RKO (cell line): ENCODE measurements at regions not wholly inside any gene's neighbourhood (a gene's known extent, or its start where the extent isn't known, plus 50 kb on each side); places are given as distances from the start of the nearest gene placed in this dataset.
"Not testable (repeated sequence)": the region's sequence is repeated elsewhere in the genome, so short reads cannot be mapped to it uniquely, and the experiment has no call there.

ENCODE experiments used
- DNase-seq: peaks from one replicate; pipeline ENCODE4 v3.0.0-alpha.2; 2016; ENCODE audit warnings: low spot score

DNA sequence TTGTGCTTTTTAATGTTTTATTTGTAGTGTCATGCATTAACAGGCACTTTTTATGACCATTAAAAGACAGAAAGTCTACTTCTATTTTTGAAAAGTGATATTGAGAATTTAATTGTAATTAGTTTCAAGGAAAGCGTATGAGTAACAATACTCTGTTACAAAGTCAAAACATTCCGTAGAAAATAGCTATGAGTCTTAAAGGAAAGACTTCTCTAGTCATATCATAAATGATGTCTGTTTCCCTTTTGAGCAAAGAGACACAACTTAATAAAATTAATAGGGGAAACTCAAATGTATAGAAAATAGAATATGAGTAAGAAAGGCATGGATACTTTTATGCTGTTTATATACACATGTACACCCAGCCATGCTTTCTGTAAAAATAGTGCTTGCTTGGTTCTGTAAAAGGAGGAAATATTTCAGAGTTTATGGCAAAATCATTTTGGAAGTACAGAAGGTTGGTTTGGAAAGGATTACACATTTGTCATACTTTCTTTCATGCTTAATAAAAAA is 107.8 kb upstream of the AHI1 start:
- no peak for DNase-seq

GRCh38 chr6:135606392-135606791 is 108.9 kb upstream of the AHI1 start:
- DNase-seq, result no peak

GRCh38 chr6:135608031-135608430 is 110.5 kb upstream of the AHI1 start:
- no peak for DNase-seq

DNA sequence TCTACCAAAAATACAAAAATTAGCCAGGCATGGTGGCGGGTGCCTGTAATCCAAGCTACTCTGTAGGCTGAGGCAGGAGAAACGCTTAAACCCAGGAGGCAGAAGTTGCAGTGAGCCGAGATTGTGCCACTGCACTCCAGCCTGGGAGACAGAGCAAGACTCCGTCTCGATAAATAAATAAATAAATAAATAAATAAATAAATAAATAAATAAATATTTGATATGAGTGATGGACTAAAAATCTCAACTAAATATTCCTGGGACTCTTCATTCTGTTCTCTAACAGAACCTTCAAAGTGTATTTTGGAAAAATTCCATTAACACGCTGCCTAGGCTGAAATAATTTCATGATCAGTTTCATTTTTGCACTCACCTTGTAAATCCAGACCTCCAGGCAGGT is 112.7 kb upstream of the AHI1 start:
- DNase-seq, result not testable (repeated sequence)

- DNase-seq, result no peak
These were observed 119.1 kb upstream of the AHI1 start for GRCh38 chr6:135616655-135617054.

DNA sequence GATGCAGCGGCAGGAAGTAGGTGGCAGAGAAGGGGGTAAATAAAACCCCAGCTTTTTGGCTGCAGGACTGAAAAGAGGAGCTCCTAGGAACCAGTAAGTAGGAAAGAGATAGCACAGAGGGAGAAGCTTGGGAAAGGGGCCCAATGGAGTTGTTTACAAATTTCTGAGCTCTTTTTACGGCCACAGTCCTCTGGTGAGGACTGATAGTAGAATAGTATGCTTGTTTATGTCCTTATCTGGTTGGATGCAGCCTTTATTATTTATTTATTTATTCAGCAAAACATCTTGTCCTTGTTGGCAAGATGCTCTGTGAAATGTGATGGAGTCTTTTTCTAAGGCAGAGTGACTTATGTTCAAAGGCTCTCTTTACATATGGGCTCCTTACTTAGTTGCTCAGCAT is 119.7 kb upstream of the AHI1 start:
- no peak for DNase-seq

DNA sequence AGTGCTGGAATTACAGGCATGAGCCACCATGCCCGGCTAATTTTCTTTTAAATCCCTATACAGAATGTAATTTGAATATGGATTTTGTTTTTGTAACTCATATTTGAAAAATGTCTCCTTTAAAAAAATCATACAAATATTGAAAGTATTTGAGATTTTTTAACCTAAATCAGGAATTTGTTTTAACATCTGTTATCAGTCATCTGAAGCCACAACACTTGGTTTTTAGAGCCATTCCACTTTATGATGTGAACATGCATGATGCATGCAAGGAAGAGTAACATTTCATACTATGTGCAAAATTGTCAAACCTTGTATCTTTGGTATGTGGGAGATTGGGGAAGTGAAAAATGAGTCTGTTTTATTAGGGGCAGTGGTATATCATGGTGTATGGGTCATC is 124.5 kb upstream of the AHI1 start:
- no peak for DNase-seq

DNA sequence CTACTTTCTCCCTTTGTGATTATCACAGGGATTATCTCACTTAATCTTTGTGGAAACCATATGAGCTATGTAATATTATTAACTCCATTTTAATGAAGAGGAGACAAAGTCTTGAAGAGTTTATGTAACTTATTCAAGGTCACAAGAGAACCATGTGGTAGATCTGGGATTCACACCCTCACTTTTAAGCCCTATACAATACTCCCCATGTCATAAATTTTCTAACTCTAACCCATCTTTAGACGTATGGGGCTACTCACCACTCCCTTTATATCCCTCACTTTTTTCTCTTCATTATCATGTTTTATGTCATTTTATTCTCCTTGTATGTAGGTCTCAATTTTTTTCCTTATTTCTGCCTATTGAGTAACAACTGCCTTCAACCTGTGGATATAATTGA is 126.4 kb upstream of the AHI1 start:
- no peak for DNase-seq

- DNase-seq, result no peak
These were observed 127.1 kb upstream of the AHI1 start for GRCh38 chr6:135624402-135625295.

- not testable (repeated sequence) for DNase-seq
These were observed 128.5 kb upstream of the AHI1 start for GRCh38 chr6:135626001-135626400.

DNA sequence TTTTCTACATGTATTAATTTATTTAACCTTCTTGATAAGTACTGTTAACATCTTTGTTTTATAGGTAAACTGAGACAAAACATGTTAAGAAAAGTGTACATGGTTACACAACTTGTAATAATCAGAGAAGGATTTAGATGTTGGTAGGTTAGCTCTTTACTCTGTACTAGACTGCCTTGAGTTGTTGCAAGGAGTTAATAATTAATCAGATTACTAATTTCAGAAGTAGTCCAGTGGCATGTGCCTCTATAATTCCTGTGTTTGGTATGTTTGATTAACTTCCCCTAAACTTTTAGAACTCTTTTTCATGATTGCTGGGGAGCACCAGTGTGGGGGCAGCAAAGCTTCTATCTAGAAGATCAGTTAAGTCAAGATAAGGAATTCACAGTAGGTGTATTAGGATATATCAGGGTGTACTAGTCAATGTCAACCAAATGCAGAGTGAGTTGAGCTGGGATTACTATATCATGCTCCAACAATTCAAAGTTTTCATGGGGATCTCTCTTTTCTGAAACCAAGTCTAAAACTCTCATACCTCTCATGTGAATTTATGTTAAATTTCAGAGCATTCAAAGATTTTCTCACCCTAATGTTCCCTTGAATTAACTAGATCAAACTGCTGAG is 129.7 kb upstream of the AHI1 start:
- no peak for DNase-seq

DNA sequence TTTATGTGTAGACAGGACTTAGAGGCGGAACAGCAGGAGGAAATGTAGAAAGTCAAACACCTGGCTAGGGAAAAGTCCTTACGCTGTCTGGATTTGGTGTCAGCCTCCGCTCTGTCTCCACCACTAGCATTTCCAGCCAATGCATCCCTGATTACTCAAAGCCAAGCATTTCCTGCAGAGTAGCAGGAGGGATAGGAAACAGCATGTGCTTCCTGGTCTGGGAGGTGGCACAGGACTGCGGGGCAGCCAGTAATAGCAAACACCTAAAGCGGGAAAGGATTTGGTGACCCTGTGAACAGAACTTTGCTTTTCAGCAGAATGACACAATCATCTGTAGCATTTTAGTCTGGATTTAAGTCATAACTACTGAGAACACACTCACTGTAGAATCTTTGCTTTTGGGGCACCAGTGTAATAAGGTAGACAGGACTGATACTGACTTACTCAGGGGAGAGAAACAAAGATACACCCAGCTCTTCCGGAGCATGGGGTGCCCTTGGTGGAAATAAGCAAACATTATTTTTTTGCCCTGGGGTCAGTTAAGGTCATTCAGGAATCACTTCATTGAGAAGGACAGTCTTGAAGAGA is 133.3 kb upstream of the AHI1 start:
- no peak for DNase-seq

- no peak for DNase-seq
These were observed 134.3 kb upstream of the AHI1 start for GRCh38 chr6:135631821-135632220.

DNA sequence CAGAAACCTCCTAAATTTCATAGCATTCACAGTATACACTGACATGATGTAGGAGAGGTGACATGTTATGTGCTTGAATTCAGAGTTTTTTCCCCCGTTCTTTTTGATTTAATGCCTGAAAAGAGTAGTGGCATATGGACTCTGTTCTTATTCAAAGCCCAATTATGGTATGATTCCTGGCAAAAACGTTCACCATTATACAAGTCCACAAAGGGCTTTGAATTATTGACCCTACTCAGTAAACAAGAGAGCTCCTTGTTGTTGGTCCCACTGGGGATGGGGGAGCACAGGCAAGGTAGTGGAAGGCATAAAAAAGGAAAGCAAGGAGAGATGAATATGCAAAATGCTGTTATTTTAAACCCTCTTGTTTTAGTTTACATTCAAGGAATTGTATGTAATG is 136.0 kb upstream of the AHI1 start:
- no peak for DNase-seq

- DNase-seq, result no peak
These were observed 140.2 kb upstream of the AHI1 start for GRCh38 chr6:135637701-135638100.

DNA sequence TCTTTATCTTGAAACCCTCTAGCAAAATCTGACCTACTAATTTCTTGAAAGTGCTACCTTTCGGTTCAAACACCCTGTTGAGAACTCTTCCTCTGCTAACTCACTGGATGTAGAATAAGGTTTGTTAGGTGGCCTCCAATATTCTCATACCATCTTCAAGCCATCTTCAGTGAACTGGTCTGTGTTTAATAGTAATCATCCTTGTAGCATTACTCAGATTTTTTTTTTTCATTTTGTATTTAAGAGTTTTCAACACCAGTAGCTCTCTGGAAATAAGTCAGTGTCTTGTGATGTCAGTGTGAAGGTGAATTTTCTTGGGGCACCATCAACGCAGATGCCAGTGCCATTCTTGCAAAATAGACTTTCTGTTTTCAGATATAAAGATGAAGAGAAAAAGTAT is 140.6 kb upstream of the AHI1 start:
- no peak for DNase-seq

DNA sequence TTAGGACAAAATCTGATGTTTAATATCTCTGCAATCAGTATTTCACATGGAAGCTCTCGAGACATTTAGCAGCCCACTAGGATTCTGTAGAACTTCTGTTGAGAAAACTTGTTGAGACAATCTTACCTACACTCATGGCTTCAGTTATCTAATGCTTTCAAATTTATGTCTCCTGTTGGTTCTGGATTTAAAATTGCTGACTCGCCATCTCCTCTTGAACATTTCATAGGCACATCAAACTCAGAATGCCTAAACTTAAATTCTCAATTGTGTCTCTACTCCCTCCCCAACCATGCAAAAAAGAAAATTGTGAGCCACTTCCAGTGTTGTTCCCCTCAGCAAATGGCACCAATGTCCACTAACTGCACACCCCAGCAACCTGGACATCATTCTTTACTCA is 142.5 kb upstream of the AHI1 start:
- DNase-seq, result no peak

GRCh38 chr6:135640449-135641111 is 143.0 kb upstream of the AHI1 start:
- DNase-seq, result no peak

- DNase-seq, result no peak
These were observed 145.4 kb upstream of the AHI1 start for GRCh38 chr6:135642912-135643311.

DNA sequence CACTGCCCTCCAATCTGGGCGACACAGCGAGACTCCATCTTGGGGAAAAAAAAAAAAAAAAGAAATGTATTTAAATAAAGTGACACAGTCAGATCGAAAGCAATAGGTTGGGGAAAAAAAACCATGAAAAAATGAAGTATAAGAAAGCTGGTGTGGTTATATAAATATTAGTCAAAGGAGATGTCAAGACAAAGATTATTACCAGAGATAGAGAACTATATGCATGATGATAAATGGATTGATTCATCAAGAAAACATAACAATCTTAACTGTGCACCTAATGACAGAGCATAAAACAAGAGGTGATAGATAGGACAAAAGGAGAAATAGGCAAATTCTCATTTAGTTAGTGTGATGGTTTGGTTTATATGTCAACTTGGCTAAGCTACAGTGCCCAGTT is 146.9 kb upstream of the AHI1 start:
- DNase-seq, result no peak

GRCh38 chr6:135647521-135647920 is 150.0 kb upstream of the AHI1 start:
- no peak for DNase-seq

DNA sequence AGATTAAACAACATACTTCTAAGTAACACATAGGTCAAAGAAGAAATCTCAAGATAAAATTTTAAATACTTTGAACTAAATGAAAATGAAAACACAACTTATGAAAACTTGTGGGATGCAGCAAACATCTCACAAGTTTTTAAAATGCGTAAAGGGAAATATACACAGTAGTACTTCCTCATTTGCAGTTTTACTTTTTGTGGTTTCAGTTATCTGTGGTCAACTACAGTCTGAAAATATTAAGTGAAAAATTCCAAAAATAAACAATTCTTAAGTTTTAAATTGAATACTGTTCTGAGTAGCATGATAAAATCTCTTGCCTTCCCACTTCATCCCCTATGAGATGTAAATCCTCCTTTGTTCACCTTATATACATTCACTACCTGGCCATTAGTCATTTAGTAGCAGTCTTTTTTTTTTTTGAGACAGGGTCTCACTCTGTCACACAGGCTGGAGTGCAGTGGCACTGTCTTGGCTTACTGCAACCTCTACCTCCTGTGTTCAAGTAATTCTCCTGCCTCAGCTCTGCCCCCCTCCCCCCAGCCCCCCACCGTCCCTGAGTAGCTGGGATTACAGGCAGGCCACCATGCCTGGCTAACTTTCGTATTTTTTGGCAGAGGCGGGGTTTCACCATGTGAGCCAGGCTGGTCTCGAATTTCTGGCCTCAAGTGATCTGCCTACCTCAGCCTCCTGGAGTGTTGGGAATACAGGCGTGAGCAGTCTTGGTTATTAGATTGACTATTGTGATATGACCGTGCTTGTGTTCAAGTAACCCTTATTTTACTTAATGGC is 154.6 kb upstream of the AHI1 start:
- DNase-seq, result no peak
